ENCODE measurements at regions not wholly inside any gene's neighbourhood (a gene's known extent, or its start where the extent isn't known, plus 50 kb on each side); places are given as distances from the start of the nearest gene placed in this dataset.

DNA sequence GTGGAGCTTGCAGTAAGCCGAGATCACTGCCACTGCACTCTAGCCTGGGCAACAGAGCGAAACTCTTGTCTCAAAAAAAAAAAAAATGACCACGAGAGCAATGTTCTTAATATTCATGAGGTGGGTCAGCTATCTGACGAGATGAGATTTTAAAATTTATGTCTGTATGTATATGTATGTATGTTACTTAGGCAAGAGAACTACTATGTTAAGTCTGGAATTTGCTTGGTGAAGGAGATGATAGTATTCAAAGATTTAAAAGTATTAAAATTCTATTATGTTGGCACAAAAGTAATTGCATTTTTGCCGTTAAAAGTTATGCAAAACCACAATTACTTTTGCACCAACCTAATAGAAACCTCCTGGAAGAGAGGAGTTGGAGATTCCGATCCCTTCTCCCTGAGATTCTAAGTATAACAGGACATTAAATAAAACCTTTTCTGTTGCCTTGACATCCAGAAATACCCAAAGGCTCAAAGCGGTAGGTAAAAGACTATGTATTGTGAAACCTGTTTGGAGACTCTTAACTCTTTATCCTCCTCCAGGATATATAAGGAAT is 114.3 kb upstream of the TNS3 start:
- no peak overlapping the region for H3K56ac ChIP-seq (replicated peaks; ENCODE audit: insufficient read length, low read depth, low read length)
- no peaks in the 10 kb centered on the region for H3K9me3 ChIP-seq (ENCODE audit: insufficient read depth in 2 of 2, low read depth in 1 of 2, low read length in 1 of 2)
- H3K14ac ChIP-seq (ENCODE audit: insufficient read length): no peak overlapping the region
- H4K20me1 ChIP-seq (replicated peaks in 1 of 2; ENCODE audit: control insufficient read depth in 1 of 2, insufficient read depth in 2 of 2, low read length in 2 of 2): peaks cover 0 to 9% of the 10 kb centered on the region in 2 experiments
- no peak overlapping the region for H3K4ac ChIP-seq (replicated peaks; ENCODE audit: insufficient read length, low read depth, low read length)
- H3K36me3 ChIP-seq (ENCODE audit: control insufficient read depth in 2 of 4, insufficient read depth in 4 of 4, low read length in 3 of 4): no peaks in the 10 kb centered on the region
- no peak overlapping the region for H4K8ac ChIP-seq (ENCODE audit: extremely low read depth, insufficient read depth, low read length)
- no peak overlapping the region for H3K27ac ChIP-seq (ENCODE audit: low read depth, low read length)
- no peak for FAIRE-seq
- no peak overlapping the region for H3K23ac ChIP-seq (ENCODE audit: insufficient read length)
- no peak overlapping the region for H2BK20ac ChIP-seq (ENCODE audit: low read length)
- no peaks in the 10 kb centered on the region for H3K27me3 ChIP-seq (replicated peaks in 1 of 4; ENCODE audit: control insufficient read depth in 3 of 4, extremely low read depth in 1 of 4, insufficient read depth in 3 of 4, low read length in 3 of 4)
- no peak overlapping the region for H3K4me2 ChIP-seq (ENCODE audit: insufficient read depth in 1 of 2, low read depth in 2 of 2, low read length in 2 of 2)
- no peak overlapping the region for H3K18ac ChIP-seq (ENCODE audit: extremely low read depth, low read length)
- H2BK15ac ChIP-seq (ENCODE audit: low read length): no peak overlapping the region
- no peak for DNase-seq (ENCODE audit: low read depth in 1 of 2, low spot score in 2 of 2)
- H3K4me3 ChIP-seq (ENCODE audit: extremely low read depth in 1 of 4, insufficient read depth in 2 of 4, low read depth in 3 of 4, low read length in 4 of 4): no peak overlapping the region
- TF ChIP-seq JUN (IDR thresholded peaks at IDR 0.05; ENCODE audit: low read depth, low read length): no peak
- TF ChIP-seq TEAD4 (IDR thresholded peaks at IDR 0.05; ENCODE audit: low read depth, low read length): no peak
- TF ChIP-seq SIRT6 (IDR thresholded peaks at IDR 0.05; ENCODE audit: low read length): no peak
- TF ChIP-seq KDM4A (IDR thresholded peaks at IDR 0.05; ENCODE audit: low read depth, low read length, severe bottlenecking): no peak
- TF ChIP-seq MAFK (IDR thresholded peaks at IDR 0.05; ENCODE audit: low read depth, low read length): no peak
- no peak overlapping the region for H2BK120ac ChIP-seq (replicated peaks; ENCODE audit: low read depth, low read length)
- POLR2A ChIA-PET (ENCODE audit: partially characterized antibody): no interaction called here
- no peaks in the 10 kb centered on the region for H3K79me1 ChIP-seq (ENCODE audit: low read depth, low read length)
- no peak overlapping the region for H4K5ac ChIP-seq (ENCODE audit: insufficient read length, low read depth, low read length)
- WGBS, 2 experiments (ENCODE audit: extremely low coverage in 1 of 2, insufficient coverage in 1 of 2, insufficient read length in 1 of 2, insufficient replicate concordance in 2 of 2, low coverage in 1 of 2, low lambda C conversion rate in 2 of 2, missing lambda C conversion rate in 1 of 2): 88% methylated on average over 7 of the region's 7 CpGs; no CpG with 5 or more reads in 1 of the 2 experiments
- no peak overlapping the region for H2AFZ ChIP-seq (ENCODE audit: low read length)
- H3K79me2 ChIP-seq (ENCODE audit: control insufficient read depth in 1 of 2, insufficient read depth in 2 of 2, low read length in 2 of 2): no peaks in the 10 kb centered on the region
- no peak overlapping the region for H2BK5ac ChIP-seq (ENCODE audit: low read depth, low read length)
- H2AK5ac ChIP-seq (ENCODE audit: low read depth, low read length): no peak overlapping the region
- no peak overlapping the region for H2BK12ac ChIP-seq (ENCODE audit: low read depth, low read length)
- no peaks in the 10 kb centered on the region for H3K4me1 ChIP-seq (replicated peaks in 1 of 4; ENCODE audit: control insufficient read depth in 3 of 4, insufficient read depth in 4 of 4, low read length in 3 of 4)
- no peak overlapping the region for H3K9ac ChIP-seq (replicated peaks in 1 of 4; ENCODE audit: extremely low read depth in 1 of 4, low read depth in 3 of 4, low read length in 3 of 4)
- peaks cover 12% of the 10 kb centered on the region; the same call in 1 of the 2 replicates for H3K23me2 ChIP-seq (ENCODE audit: low read depth, low read length)
- CTCF ChIA-PET (ENCODE audit: partially characterized antibody): interaction anchor here (0.7 kb wide), 2 partner anchors 152 to 238 kb away, joined by 3 read pairs; no protein-coding TSS in a partner anchor
- no peak overlapping the region for H4K91ac ChIP-seq (replicated peaks; ENCODE audit: insufficient read length, low read length)
